Activated naive CD8-positive, alpha-beta T cell treated with anti-CD3 and anti-CD28 coated beads, Interleukin-2, amount 10 ng/mL, durations not matched to agents 7 days and 5 days (primary cell): ENCODE measurements at regions not wholly inside any gene's neighbourhood (a gene's known extent, or its start where the extent isn't known, plus 50 kb on each side); places are given as distances from the start of the nearest gene placed in this dataset.
"Not testable (repeated sequence)": the region's sequence is repeated elsewhere in the genome, so short reads cannot be mapped to it uniquely, and the experiment has no call there.

Experiments used
- ATAC-seq: fragments of 150-1000 bp; cut with Tn5 transposase; one replicate; pipeline ENCODE4 v1.10.0; 2021; ENCODE audit warnings: low read depth, moderate library complexity
- POLR2A ChIA-PET: fragments of 350-600 bp; sonication (Branson Sonifier 250); formaldehyde crosslinking; loops from one replicate; lab custom pipeline; 2021; ENCODE audit warnings: antibody characterized with exemption; lab: Charles Lee
- DNase-seq: peaks from one replicate; pipeline ENCODE4 v3.0.0; 2021
- H3K27ac Mint-ChIP-seq: one replicate; pipeline ENCODE4 v1.8.0; 2022; ENCODE audit warnings: mild to moderate bottlenecking, mixed read lengths
- H3K27me3 Mint-ChIP-seq: one replicate; pipeline ENCODE4 v1.8.0; 2022; ENCODE audit warnings: mild to moderate bottlenecking, moderate library complexity, mixed read lengths
- H3K36me3 Mint-ChIP-seq: one replicate; pipeline ENCODE4 v1.8.0; 2021; ENCODE audit warnings: mild to moderate bottlenecking, mixed read lengths
- H3K4me1 Mint-ChIP-seq: one replicate; pipeline ENCODE4 v1.8.0; 2021; ENCODE audit warnings: mixed read lengths
- H3K4me3 Mint-ChIP-seq: one replicate; pipeline ENCODE4 v1.8.0; 2022; ENCODE audit warnings: mild to moderate bottlenecking, moderate library complexity, mixed read lengths
- H3K9me3 Mint-ChIP-seq: one replicate; pipeline ENCODE4 v1.8.0; 2021; ENCODE audit warnings: mixed read lengths

DNA sequence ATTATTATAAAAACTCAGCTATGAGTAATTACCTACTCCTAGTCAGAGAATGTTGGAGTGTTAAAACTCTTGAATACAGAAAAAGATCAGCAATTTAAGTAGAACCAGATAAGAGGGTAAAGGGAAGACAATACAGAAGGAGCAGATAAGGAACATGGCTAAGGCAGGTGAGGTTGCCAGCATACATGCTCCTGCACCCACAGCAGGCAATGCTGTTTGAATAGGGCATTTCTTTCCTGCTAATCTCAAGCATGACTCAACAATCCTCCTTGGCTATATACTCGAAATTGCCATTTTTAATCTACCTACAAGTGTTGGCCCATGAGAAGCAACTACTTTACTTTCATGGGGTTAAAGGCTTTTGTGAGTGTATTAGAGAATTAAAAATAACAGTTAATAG, 494.5 kb downstream of the DIPK2A start:
- no peak overlapping the region for H3K4me3 Mint-ChIP-seq
- H3K27me3 Mint-ChIP-seq, result no peaks in the 10 kb centered on the region
- H3K36me3 Mint-ChIP-seq, result no peaks in the 10 kb centered on the region
- POLR2A ChIA-PET, result no interaction called here
- ATAC-seq, result no peak
- no peaks in the 10 kb centered on the region for H3K4me1 Mint-ChIP-seq
- no peak overlapping the region for H3K27ac Mint-ChIP-seq
- H3K9me3 Mint-ChIP-seq, result no peaks in the 10 kb centered on the region
- DNase-seq, result no peak

DNA sequence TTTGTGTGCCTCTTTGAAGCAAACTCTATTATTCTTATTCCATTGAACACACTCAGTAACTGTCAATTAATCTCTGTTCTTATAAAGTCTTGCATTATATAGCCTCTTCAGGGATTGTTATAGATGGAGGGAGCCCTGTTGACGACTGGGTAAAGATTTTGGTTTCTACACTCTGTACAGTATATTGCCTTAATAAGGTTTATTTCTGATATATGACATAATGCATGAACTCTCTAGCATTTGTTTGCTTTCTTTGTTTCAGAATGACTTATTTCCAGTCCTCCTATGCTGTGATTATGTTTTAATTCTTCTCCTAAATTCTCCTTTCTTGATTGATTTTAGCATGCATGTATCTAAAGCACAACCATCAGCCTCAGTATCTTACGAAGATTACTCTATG, 494.9 kb downstream of the DIPK2A start:
- POLR2A ChIA-PET, result no interaction called here
- Mint-ChIP-seq H3K36me3 (no peaks in the 10 kb centered on the region), H3K4me1 (no peaks in the 10 kb centered on the region), H3K4me3 (no peak overlapping the region), H3K9me3 (no peaks in the 10 kb centered on the region), H3K27ac (no peak overlapping the region), H3K27me3 (no peaks in the 10 kb centered on the region)
- no peak for DNase-seq
- no peak for ATAC-seq

GRCh38 chr3:144470666-144471065, 499.0 kb downstream of the DIPK2A start:
- ATAC-seq (no peak), DNase-seq (no peak)
- Mint-ChIP-seq H3K27ac (no peak overlapping the region), H3K9me3 (no peaks in the 10 kb centered on the region), H3K4me3 (no peak overlapping the region), H3K27me3 (no peaks in the 10 kb centered on the region), H3K36me3 (no peaks in the 10 kb centered on the region), H3K4me1 (no peaks in the 10 kb centered on the region)
- POLR2A ChIA-PET, result no interaction called here

DNA sequence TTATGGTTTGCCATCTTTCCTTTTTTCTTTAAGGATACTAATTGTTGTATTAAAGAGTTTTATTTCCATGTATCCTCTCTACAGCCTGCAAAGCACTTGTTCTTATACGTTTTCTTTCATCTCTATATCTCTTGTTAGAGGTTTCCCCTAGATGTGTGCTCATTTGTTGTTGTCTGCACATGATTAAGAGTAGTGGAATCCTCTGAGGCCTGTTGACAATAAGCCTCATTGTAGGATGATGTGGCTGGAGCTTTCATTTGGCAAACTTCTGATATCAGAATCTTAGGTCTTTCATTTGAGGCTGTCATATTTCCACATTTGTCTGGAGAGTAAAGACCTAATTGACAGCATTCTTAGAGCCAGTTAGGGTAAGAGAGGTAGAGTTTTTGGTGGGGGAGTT, 506.0 kb downstream of the DIPK2A start:
- Mint-ChIP-seq H3K4me3 (no peak overlapping the region), H3K4me1 (no peaks in the 10 kb centered on the region), H3K9me3 (peaks cover 2% of the 10 kb centered on the region), H3K36me3 (no peaks in the 10 kb centered on the region), H3K27me3 (no peaks in the 10 kb centered on the region), H3K27ac (no peak overlapping the region)
- no peak for DNase-seq
- POLR2A ChIA-PET, result no interaction called here
- no peak for ATAC-seq

DNA sequence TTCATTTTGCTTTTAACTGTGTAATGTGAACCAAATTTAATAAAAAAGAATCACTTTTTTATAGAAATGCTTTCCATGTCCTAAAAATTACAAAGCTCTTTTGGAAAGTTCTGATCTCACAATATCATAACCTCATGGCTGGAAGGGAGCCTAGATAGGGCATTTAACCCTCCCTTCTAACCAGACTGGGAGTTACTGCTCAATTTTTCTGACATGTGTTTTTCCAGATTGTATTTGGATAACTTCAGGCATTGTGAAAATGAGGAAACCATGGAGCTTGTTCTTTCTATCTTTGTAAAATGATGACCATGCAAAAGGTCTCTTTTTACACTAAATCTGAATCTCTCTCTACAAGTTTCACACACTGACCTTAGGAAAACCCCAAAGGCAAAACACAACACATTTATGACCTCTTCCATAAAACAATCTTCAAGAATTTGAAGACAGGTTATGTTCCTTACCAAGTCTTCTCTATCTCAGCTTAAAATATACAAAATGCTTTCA, 508.8 kb downstream of the DIPK2A start:
- no peak overlapping the region for H3K4me3 Mint-ChIP-seq
- no peaks in the 10 kb centered on the region for H3K4me1 Mint-ChIP-seq
- no peak for DNase-seq
- H3K9me3 Mint-ChIP-seq, result peaks cover 2% of the 10 kb centered on the region
- POLR2A ChIA-PET, result no interaction called here
- H3K27me3 Mint-ChIP-seq, result no peaks in the 10 kb centered on the region
- no peaks in the 10 kb centered on the region for H3K36me3 Mint-ChIP-seq
- H3K27ac Mint-ChIP-seq, result no peak overlapping the region
- no peak for ATAC-seq

GRCh38 chr3:144482876-144483275, 511.3 kb downstream of the DIPK2A start:
- Mint-ChIP-seq H3K27me3 (no peaks in the 10 kb centered on the region), H3K9me3 (no peaks in the 10 kb centered on the region), H3K4me1 (no peaks in the 10 kb centered on the region), H3K36me3 (no peaks in the 10 kb centered on the region), H3K27ac (no peak overlapping the region), H3K4me3 (no peak overlapping the region)
- DNase-seq, result no peak
- POLR2A ChIA-PET, result no interaction called here
- no peak for ATAC-seq

DNA sequence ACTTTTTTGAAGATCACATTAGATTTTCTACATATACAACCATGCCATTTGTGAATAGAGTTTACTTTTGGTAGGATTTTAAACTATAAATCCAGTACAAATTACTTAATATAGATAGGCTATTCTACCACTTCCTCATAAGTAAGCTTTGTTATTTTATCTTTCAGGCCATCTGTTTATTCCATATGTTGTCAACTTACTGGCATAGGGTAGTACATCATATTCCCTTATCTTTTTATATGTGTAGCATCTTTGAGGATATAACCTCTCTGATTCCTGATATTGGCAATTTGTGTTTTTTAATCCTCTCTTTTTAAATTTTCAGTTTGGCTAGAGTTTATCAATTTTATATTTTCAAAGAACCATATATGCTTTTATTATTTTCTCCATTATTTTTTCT, 515.4 kb downstream of the DIPK2A start:
- no peaks in the 10 kb centered on the region for H3K9me3 Mint-ChIP-seq
- H3K36me3 Mint-ChIP-seq, result no peaks in the 10 kb centered on the region
- H3K4me1 Mint-ChIP-seq, result no peaks in the 10 kb centered on the region
- H3K27ac Mint-ChIP-seq, result no peak overlapping the region
- H3K27me3 Mint-ChIP-seq, result no peaks in the 10 kb centered on the region
- H3K4me3 Mint-ChIP-seq, result no peak overlapping the region
- ATAC-seq (no peak), DNase-seq (no peak)
- POLR2A ChIA-PET, result no interaction called here

- ATAC-seq, result no peak
Observed at GRCh38 chr3:144488927-144489326, 517.3 kb downstream of the DIPK2A start.

GRCh38 chr3:144491333-144491732, 519.7 kb downstream of the DIPK2A start:
- POLR2A ChIA-PET, result no interaction called here
- ATAC-seq (no peak), DNase-seq (no peak)
- H3K36me3 Mint-ChIP-seq, result no peaks in the 10 kb centered on the region
- no peak overlapping the region for H3K4me3 Mint-ChIP-seq
- H3K9me3 Mint-ChIP-seq, result no peaks in the 10 kb centered on the region
- no peaks in the 10 kb centered on the region for H3K27me3 Mint-ChIP-seq
- no peaks in the 10 kb centered on the region for H3K4me1 Mint-ChIP-seq
- no peak overlapping the region for H3K27ac Mint-ChIP-seq

More at GRCh38 chr3:144488927-144489326, 517.3 kb downstream of the DIPK2A start:
- Mint-ChIP-seq H3K27me3 (no peaks in the 10 kb centered on the region), H3K36me3 (no peaks in the 10 kb centered on the region), H3K4me3 (no peak overlapping the region), H3K9me3 (no peaks in the 10 kb centered on the region), H3K4me1 (no peaks in the 10 kb centered on the region), H3K27ac (no peak overlapping the region)
- no peak for DNase-seq
- POLR2A ChIA-PET, result no interaction called here

GRCh38 chr3:144494651-144495050, 523.0 kb downstream of the DIPK2A start:
- H3K27me3 Mint-ChIP-seq, H3K9me3 Mint-ChIP-seq, H3K27ac Mint-ChIP-seq, DNase-seq, ATAC-seq, H3K4me1 Mint-ChIP-seq, H3K36me3 Mint-ChIP-seq, H3K4me3 Mint-ChIP-seq, POLR2A ChIA-PET: not testable (repeated sequence)

- H3K27me3 Mint-ChIP-seq, result no peaks in the 10 kb centered on the region
- H3K4me3 Mint-ChIP-seq, result no peak overlapping the region
- DNase-seq, result no peak
- no peak overlapping the region for H3K27ac Mint-ChIP-seq
- ATAC-seq, result no peak
- H3K4me1 Mint-ChIP-seq, result no peaks in the 10 kb centered on the region
- no peaks in the 10 kb centered on the region for H3K9me3 Mint-ChIP-seq
- POLR2A ChIA-PET, result no interaction called here
- H3K36me3 Mint-ChIP-seq, result no peaks in the 10 kb centered on the region
Observed at GRCh38 chr3:144496141-144496835, 524.7 kb downstream of the DIPK2A start.

DNA sequence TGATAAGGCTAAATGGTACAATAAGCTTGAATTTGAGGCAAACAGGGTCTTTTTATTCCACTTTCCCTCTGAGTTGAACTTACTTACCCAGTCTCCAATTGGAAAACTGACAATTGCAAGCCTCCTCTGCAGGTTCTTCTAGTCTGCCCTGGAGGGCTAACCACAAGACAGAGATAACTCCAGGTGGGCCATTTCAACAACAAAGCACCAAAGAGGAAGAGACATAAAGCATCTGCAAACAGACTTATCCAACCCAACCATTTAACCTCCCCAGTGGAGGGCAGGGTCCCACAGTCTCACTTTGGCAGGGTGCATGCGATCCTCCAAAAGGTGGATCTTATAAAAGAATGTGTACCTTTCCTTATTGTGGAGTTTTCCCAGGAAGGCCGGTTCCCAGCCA, 525.8 kb downstream of the DIPK2A start:
- DNase-seq (no peak), ATAC-seq (no peak)
- Mint-ChIP-seq H3K36me3 (no peaks in the 10 kb centered on the region), H3K9me3 (no peaks in the 10 kb centered on the region), H3K27ac (no peak overlapping the region), H3K4me1 (no peaks in the 10 kb centered on the region), H3K4me3 (no peak overlapping the region), H3K27me3 (no peaks in the 10 kb centered on the region)
- POLR2A ChIA-PET, result no interaction called here

GRCh38 chr3:144499001-144499930, 527.6 kb downstream of the DIPK2A start:
- Mint-ChIP-seq H3K9me3 (no peaks in the 10 kb centered on the region), H3K27ac (no peak overlapping the region), H3K36me3 (no peaks in the 10 kb centered on the region), H3K4me1 (no peaks in the 10 kb centered on the region), H3K27me3 (no peaks in the 10 kb centered on the region), H3K4me3 (no peak overlapping the region)
- POLR2A ChIA-PET, result no interaction called here
- ATAC-seq (no peak), DNase-seq (no peak)

DNA sequence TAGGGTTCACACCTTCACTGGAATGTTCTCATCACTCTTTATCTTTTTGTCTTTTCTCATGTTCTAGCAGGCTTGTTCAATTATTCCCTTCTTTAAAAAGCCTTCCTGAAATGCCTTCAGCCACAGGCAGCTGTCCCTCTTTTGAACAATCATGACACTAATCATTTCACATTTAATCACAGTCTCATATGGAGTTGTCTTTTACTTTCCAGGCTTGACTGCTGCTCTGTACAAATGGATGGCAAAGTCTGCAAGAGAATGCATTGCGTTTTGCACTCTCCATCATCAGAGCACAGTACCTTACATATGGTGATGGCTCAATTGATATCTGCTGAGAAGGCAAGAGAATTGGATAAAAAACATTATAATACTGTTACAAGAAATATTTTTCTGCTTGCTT, 529.8 kb downstream of the DIPK2A start:
- Mint-ChIP-seq H3K27ac (no peak overlapping the region), H3K9me3 (no peaks in the 10 kb centered on the region), H3K36me3 (no peaks in the 10 kb centered on the region), H3K4me3 (no peak overlapping the region), H3K27me3 (no peaks in the 10 kb centered on the region), H3K4me1 (no peaks in the 10 kb centered on the region)
- ATAC-seq (no peak), DNase-seq (no peak)
- POLR2A ChIA-PET, result no interaction called here
